ENCODE measurements at regions not wholly inside any gene's neighbourhood (a gene's known extent, or its start where the extent isn't known, plus 50 kb on each side); places are given as distances from the start of the nearest gene placed in this dataset.

GRCh38 chr10:118106426-118106825 lies 59.7 kb upstream of the RAB11FIP2 start:
- no peak for DNase-seq

- DNase-seq: no peak
These were observed 55.4 kb upstream of the RAB11FIP2 start for GRCh38 chr10:118102121-118102520.

DNA sequence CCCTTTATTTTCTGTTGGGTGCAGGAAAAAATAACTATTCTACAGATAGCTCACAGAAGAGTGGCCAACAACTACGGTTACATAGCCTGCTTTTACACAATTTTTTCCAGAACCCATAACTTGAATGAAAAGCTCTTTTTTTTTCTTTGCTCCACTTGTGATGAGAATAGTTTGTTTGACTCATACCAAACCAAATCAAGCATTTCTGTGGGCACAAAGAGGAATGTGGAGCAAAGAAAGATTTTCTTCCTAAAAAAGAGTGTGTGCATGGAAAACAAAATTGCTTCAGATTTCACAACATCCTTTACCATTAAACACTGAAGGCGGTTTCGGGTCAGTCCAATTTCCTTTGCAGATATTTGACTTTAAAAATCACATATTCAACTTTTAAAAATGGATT lies 54.8 kb upstream of the RAB11FIP2 start:
- no peak for DNase-seq
